ENCODE measurements at regions not wholly inside any gene's neighbourhood (a gene's known extent, or its start where the extent isn't known, plus 50 kb on each side); places are given as distances from the start of the nearest gene placed in this dataset.

- ATAC-seq = peak; percentile 54
- no peak for TF ChIP-seq PPARA (CRISPR knock-in tag; IDR thresholded peaks at IDR 0.05; ENCODE audit: borderline replicate concordance)
- TF ChIP-seq PATZ1 (CRISPR knock-in tag; IDR thresholded peaks at IDR 0.05; ENCODE audit: borderline replicate concordance) = no peak
- no peak for TF ChIP-seq TSHZ2 (CRISPR knock-in tag; IDR thresholded peaks at IDR 0.05)
- no peak for TF ChIP-seq SNAI2 (CRISPR knock-in tag; IDR thresholded peaks at IDR 0.05)
- TF ChIP-seq OSR1 (CRISPR knock-in tag; IDR thresholded peaks at IDR 0.05) = no peak
- no peak for TF ChIP-seq POU6F1 (CRISPR knock-in tag; IDR thresholded peaks at IDR 0.05; ENCODE audit: borderline replicate concordance, low read depth)
- no peak for TF ChIP-seq ZC3H10 (CRISPR knock-in tag; IDR thresholded peaks at IDR 0.05)
- TF ChIP-seq CSRNP3 (CRISPR knock-in tag; IDR thresholded peaks at IDR 0.05) = no peak
- TF ChIP-seq ISL1 (CRISPR knock-in tag; IDR thresholded peaks at IDR 0.05) = no peak
- no peak for TF ChIP-seq ESRRG (CRISPR knock-in tag; IDR thresholded peaks at IDR 0.05)
- no peak for TF ChIP-seq ZFP3 (CRISPR knock-in tag; IDR thresholded peaks at IDR 0.05)
- no peak for TF ChIP-seq TCF4 (CRISPR knock-in tag; IDR thresholded peaks at IDR 0.05; ENCODE audit: borderline replicate concordance)
- TF ChIP-seq RARB (CRISPR knock-in tag; IDR thresholded peaks at IDR 0.05) = no peak
- no peak for TF ChIP-seq TOX (CRISPR knock-in tag; IDR thresholded peaks at IDR 0.05; ENCODE audit: borderline replicate concordance)
- TF ChIP-seq CREB5 (CRISPR knock-in tag; IDR thresholded peaks at IDR 0.05; ENCODE audit: low read depth) = no peak
- TF ChIP-seq ZNF8 (CRISPR knock-in tag; IDR thresholded peaks at IDR 0.05) = no peak
- no peak for TF ChIP-seq BACH2 (CRISPR knock-in tag; IDR thresholded peaks at IDR 0.05; ENCODE audit: borderline replicate concordance)
These were observed 227.8 kb downstream of the ETS1 start for GRCh38 chr11:128359515-128359914.

GRCh38 chr11:128357073-128357472 is 230.3 kb downstream of the ETS1 start:
- ATAC-seq = peak; percentile 44; the same call in 2 of the 3 replicates
- peak; percentile 58; the same call in 1 of the 2 replicates for TF ChIP-seq TSHZ2 (CRISPR knock-in tag; IDR thresholded peaks at IDR 0.05)
- peak; percentile 84; the same call in 1 of the 2 replicates for TF ChIP-seq TCF4 (CRISPR knock-in tag; IDR thresholded peaks at IDR 0.05; ENCODE audit: borderline replicate concordance)
- TF ChIP-seq ZNF70 (CRISPR knock-in tag; IDR thresholded peaks at IDR 0.05) = no peak
- TF ChIP-seq CSDC2 (CRISPR knock-in tag; IDR thresholded peaks at IDR 0.05) = no peak
- TF ChIP-seq CSRNP3 (CRISPR knock-in tag; IDR thresholded peaks at IDR 0.05) = no peak
- no peak for TF ChIP-seq SNAI2 (CRISPR knock-in tag; IDR thresholded peaks at IDR 0.05)
- TF ChIP-seq POU6F1 (CRISPR knock-in tag; IDR thresholded peaks at IDR 0.05; ENCODE audit: borderline replicate concordance, low read depth) = no peak
